ENCODE measurements at regions not wholly inside any gene's neighbourhood (a gene's known extent, or its start where the extent isn't known, plus 50 kb on each side); places are given as distances from the start of the nearest gene placed in this dataset.

GRCh38 chr17:34163123-34163522 lies 92.0 kb upstream of the CCL2 start:
- no peak for TF ChIP-seq CTCF (IDR thresholded peaks at IDR 0.05)
- TF ChIP-seq POLR2A (IDR thresholded peaks at IDR 0.05), result no peak
- no peak for TF ChIP-seq EP300 (IDR thresholded peaks at IDR 0.05)
- TF ChIP-seq POLR2AphosphoS5 (IDR thresholded peaks at IDR 0.05), result no peak
